ENCODE measurements at regions not wholly inside any gene's neighbourhood (a gene's known extent, or its start where the extent isn't known, plus 50 kb on each side); places are given as distances from the start of the nearest gene placed in this dataset.

GRCh38 chr2:81940266-81940955 lies 1635.9 kb upstream of the LRRTM1 start:
- Histone ChIP-seq H3K4me1 (no peaks in the 10 kb centered on the region), H3K4me3 (no peak overlapping the region), H3K9ac (ENCODE audit: low read depth in 2 of 2, low read length in 2 of 2) (no peak overlapping the region), H3K27me3 (no peaks in the 10 kb centered on the region), H3K36me3 (no peaks in the 10 kb centered on the region), H3K27ac (no peak overlapping the region), H3K9me3 (no peaks in the 10 kb centered on the region)
- no peak for TF ChIP-seq CTCF (IDR thresholded peaks at IDR 0.05)
- DNase-seq = no peak
- intact Hi-C loops (cut with DNase I) = no loop called here

GRCh38 chr2:81937944-81938343 lies 1633.4 kb upstream of the LRRTM1 start:
- no peak overlapping the region for H3K9ac ChIP-seq (ENCODE audit: low read depth in 2 of 2, low read length in 2 of 2)
- H3K4me1 ChIP-seq = no peaks in the 10 kb centered on the region
- TF ChIP-seq CTCF (IDR thresholded peaks at IDR 0.05) = no peak
- H3K27me3 ChIP-seq = no peaks in the 10 kb centered on the region
- no peak overlapping the region for H3K27ac ChIP-seq
- intact Hi-C loops (cut with DNase I) = no loop called here
- no peak overlapping the region for H3K4me3 ChIP-seq
- no peak for DNase-seq
- no peaks in the 10 kb centered on the region for H3K9me3 ChIP-seq
- H3K36me3 ChIP-seq = no peaks in the 10 kb centered on the region

GRCh38 chr2:81903534-81903933 lies 1599.0 kb upstream of the LRRTM1 start:
- TF ChIP-seq CTCF (IDR thresholded peaks at IDR 0.05) = no peak
- Histone ChIP-seq H3K9ac (ENCODE audit: low read depth in 2 of 2, low read length in 2 of 2) (no peak overlapping the region), H3K36me3 (no peaks in the 10 kb centered on the region), H3K27me3 (no peaks in the 10 kb centered on the region), H3K27ac (no peak overlapping the region), H3K4me1 (no peaks in the 10 kb centered on the region), H3K4me3 (no peak overlapping the region), H3K9me3 (no peaks in the 10 kb centered on the region)
- intact Hi-C loops (cut with DNase I) = no loop called here
- no peak for DNase-seq

- no peak for DNase-seq
- Histone ChIP-seq H3K36me3 (no peaks in the 10 kb centered on the region), H3K4me3 (no peak overlapping the region), H3K4me1 (no peaks in the 10 kb centered on the region), H3K9ac (ENCODE audit: low read depth in 2 of 2, low read length in 2 of 2) (no peak overlapping the region), H3K27me3 (no peaks in the 10 kb centered on the region), H3K27ac (no peak overlapping the region), H3K9me3 (no peaks in the 10 kb centered on the region)
- TF ChIP-seq CTCF (IDR thresholded peaks at IDR 0.05) = no peak
- intact Hi-C loops (cut with DNase I) = no loop called here
Measured at GRCh38 chr2:81901017-81901416, 1596.5 kb upstream of the LRRTM1 start.

GRCh38 chr2:81895620-81896250 lies 1591.2 kb upstream of the LRRTM1 start:
- no peaks in the 10 kb centered on the region for H3K27me3 ChIP-seq
- no peak for DNase-seq
- no peak overlapping the region for H3K4me3 ChIP-seq
- TF ChIP-seq CTCF (IDR thresholded peaks at IDR 0.05) = no peak
- H3K9ac ChIP-seq (ENCODE audit: low read depth in 2 of 2, low read length in 2 of 2) = no peak overlapping the region
- no peak overlapping the region for H3K27ac ChIP-seq
- intact Hi-C loops (cut with DNase I) = no loop called here
- no peaks in the 10 kb centered on the region for H3K9me3 ChIP-seq
- H3K4me1 ChIP-seq = no peaks in the 10 kb centered on the region
- H3K36me3 ChIP-seq = no peaks in the 10 kb centered on the region
